ENCODE measurements at regions not wholly inside any gene's neighbourhood (a gene's known extent, or its start where the extent isn't known, plus 50 kb on each side); places are given as distances from the start of the nearest gene placed in this dataset.

DNA sequence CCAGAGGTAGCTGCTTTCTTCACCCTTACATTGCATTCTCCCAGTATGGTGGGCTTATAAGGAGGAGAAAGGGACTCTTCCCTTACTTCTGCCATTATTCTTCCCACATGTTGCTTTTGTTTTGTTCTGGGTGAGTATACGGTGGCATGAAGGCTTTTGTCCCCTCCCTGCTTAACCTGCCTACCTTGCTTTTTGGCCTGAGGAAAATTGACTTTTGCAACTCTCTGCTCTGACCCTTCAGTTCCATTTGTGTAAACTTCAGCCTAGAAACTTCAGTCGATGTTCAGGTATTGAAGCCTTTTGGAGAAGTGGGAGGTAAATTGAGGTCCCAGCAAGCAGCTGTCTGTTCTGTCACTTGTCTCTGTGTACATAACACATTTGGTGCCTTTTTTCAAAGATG, 110.2 kb downstream of the PCSK1 start:
- Histone ChIP-seq H3K9ac (replicated peaks; ENCODE audit: extremely low read depth, insufficient read depth, low read length) (no peak overlapping the region), H3K4me1 (ENCODE audit: control insufficient read depth, extremely low read depth, insufficient read depth, low read length) (peaks cover 11% of the 10 kb centered on the region), H2AFZ (ENCODE audit: low read depth, low read length) (no peak overlapping the region), H3K4me2 (ENCODE audit: insufficient read depth, low read length) (no peak overlapping the region), H3K4me3 (replicated peaks in 1 of 3; ENCODE audit: insufficient read depth in 1 of 3, low read depth in 1 of 3, low read length in 3 of 3) (no peak overlapping the region), H3K9me1 (replicated peaks; ENCODE audit: control insufficient read depth, extremely low read depth, insufficient read depth, low read length) (no peaks in the 10 kb centered on the region), H3K27me3 (ENCODE audit: control insufficient read depth in 2 of 2, insufficient read depth in 2 of 2, low read length in 2 of 2) (no peaks in the 10 kb centered on the region), H3K9me3 (replicated peaks; ENCODE audit: control insufficient read depth, insufficient read depth, low read length) (no peaks in the 10 kb centered on the region), H3K27ac (ENCODE audit: insufficient read depth, low read depth, low read length) (no peak overlapping the region), H3K79me2 (ENCODE audit: control insufficient read depth, insufficient read depth, low read length) (no peaks in the 10 kb centered on the region), H3K36me3 (ENCODE audit: control insufficient read depth in 2 of 2, extremely low read depth in 1 of 2, insufficient read depth in 2 of 2, low read length in 2 of 2) (no peaks in the 10 kb centered on the region), H4K20me1 (replicated peaks; ENCODE audit: control insufficient read depth, extremely low read depth, insufficient read depth, low read length) (no peaks in the 10 kb centered on the region)
- TF ChIP-seq POLR2AphosphoS5 (IDR thresholded peaks at IDR 0.05; ENCODE audit: insufficient read depth, low read depth, low read length), result no peak
- no peak for TF ChIP-seq POLR2A (IDR thresholded peaks at IDR 0.05; ENCODE audit: low read depth, low read length)
- no peak for TF ChIP-seq JUN (IDR thresholded peaks at IDR 0.05; ENCODE audit: borderline replicate concordance, insufficient read depth, insufficient read length, low read depth)
- TF ChIP-seq MYC (IDR thresholded peaks at IDR 0.05; ENCODE audit: low read depth, low read length), result no peak
- no peak for TF ChIP-seq GATA2 (IDR thresholded peaks at IDR 0.05; ENCODE audit: insufficient read depth, insufficient read length, low read depth, low read length)
- TF ChIP-seq, protein P1, sequence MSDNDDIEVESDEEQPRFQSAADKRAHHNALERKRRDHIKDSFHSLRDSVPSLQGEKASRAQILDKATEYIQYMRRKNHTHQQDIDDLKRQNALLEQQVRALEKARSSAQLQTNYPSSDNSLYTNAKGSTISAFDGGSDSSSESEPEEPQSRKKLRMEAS (IDR thresholded peaks at IDR 0.05; ENCODE audit: insufficient read depth, insufficient read length), result no peak
- TF ChIP-seq, protein P2, sequence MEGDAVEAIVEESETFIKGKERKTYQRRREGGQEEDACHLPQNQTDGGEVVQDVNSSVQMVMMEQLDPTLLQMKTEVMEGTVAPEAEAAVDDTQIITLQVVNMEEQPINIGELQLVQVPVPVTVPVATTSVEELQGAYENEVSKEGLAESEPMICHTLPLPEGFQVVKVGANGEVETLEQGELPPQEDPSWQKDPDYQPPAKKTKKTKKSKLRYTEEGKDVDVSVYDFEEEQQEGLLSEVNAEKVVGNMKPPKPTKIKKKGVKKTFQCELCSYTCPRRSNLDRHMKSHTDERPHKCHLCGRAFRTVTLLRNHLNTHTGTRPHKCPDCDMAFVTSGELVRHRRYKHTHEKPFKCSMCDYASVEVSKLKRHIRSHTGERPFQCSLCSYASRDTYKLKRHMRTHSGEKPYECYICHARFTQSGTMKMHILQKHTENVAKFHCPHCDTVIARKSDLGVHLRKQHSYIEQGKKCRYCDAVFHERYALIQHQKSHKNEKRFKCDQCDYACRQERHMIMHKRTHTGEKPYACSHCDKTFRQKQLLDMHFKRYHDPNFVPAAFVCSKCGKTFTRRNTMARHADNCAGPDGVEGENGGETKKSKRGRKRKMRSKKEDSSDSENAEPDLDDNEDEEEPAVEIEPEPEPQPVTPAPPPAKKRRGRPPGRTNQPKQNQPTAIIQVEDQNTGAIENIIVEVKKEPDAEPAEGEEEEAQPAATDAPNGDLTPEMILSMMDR (IDR thresholded peaks at IDR 0.05; ENCODE audit: extremely low read depth in 1 of 2, insufficient read depth in 1 of 2, low read depth in 1 of 2, low read length in 2 of 2), result no peak
- no peak for TF ChIP-seq EZH2 (IDR thresholded peaks at IDR 0.05; ENCODE audit: borderline replicate concordance, low read depth, low read length, severe bottlenecking)
- TF ChIP-seq FOS (IDR thresholded peaks at IDR 0.05; ENCODE audit: borderline replicate concordance, insufficient read depth, low read length), result no peak
- ChIA-PET CTCF (interaction anchor here (1.0 to 1.6 kb wide), 4 partner anchors 14 to 430 kb away, joined by 3 to 8 read pairs (median 3); partner anchors contain the start of gene ELL2), POLR2A (no interaction called here)
- DNase-seq (ENCODE audit: low read depth, low spot score) (no peak), FAIRE-seq (no peak)
- dilution Hi-C loops (cut with MboI; ENCODE audit: extremely low pct_ligation_motif_present, low sequenced_read_pairs), result no loop called here
- intact Hi-C loops (cut with micrococcal nuclease), result no loop called here
- no TSS peak for BruUV-seq (replicated peaks)
